Astrocyte (in vitro differentiated cells and primary cell): ENCODE measurements at regions not wholly inside any gene's neighbourhood (a gene's known extent, or its start where the extent isn't known, plus 50 kb on each side); places are given as distances from the start of the nearest gene placed in this dataset.

ENCODE experiments used
- EZH2 ChIP-seq: IDR thresholded peaks from 2 replicates; pipeline ENCODE4 v1.6.1; 2012; ENCODE audit warnings: mild to moderate bottlenecking, low read length, inconsistent platforms; ENCODE audit not compliant: insufficient read depth
- TF ChIP-seq, protein P1 (sequence below): IDR thresholded peaks from 2 replicates; pipeline ENCODE4 v1.5.1; 2011; ENCODE audit warnings: low read depth, mild to moderate bottlenecking, inconsistent platforms, low read length, moderate library complexity; ENCODE audit not compliant: insufficient read depth

DNA sequence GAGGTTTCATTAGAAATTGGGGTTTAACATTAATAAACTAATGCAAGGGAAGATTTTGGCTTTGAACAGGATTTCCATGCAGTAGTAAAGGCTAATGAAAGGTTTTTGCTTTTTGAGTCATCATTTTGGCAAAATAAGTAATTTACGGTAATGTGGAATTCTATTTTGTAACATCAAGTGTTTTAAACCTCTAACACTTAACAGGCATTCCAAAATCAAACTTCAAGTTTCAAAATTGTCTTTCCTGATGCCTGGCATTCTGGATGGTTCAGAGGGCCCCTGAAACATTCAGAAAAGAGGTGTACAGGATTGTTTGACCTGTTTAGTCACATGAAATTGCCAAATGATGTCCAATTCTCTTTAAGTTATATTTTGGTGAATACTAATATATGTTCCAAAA lies 90.4 kb upstream of the GNAZ start:
- TF ChIP-seq EZH2, result no peak
- TF ChIP-seq, protein P1, sequence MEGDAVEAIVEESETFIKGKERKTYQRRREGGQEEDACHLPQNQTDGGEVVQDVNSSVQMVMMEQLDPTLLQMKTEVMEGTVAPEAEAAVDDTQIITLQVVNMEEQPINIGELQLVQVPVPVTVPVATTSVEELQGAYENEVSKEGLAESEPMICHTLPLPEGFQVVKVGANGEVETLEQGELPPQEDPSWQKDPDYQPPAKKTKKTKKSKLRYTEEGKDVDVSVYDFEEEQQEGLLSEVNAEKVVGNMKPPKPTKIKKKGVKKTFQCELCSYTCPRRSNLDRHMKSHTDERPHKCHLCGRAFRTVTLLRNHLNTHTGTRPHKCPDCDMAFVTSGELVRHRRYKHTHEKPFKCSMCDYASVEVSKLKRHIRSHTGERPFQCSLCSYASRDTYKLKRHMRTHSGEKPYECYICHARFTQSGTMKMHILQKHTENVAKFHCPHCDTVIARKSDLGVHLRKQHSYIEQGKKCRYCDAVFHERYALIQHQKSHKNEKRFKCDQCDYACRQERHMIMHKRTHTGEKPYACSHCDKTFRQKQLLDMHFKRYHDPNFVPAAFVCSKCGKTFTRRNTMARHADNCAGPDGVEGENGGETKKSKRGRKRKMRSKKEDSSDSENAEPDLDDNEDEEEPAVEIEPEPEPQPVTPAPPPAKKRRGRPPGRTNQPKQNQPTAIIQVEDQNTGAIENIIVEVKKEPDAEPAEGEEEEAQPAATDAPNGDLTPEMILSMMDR, result no peak
